Gastrocnemius medialis (tissue), 4 donors: ENCODE measurements at regions not wholly inside any gene's neighbourhood (a gene's known extent, or its start where the extent isn't known, plus 50 kb on each side); places are given as distances from the start of the nearest gene placed in this dataset.

Experiments used
- POLR2A ChIP-seq, 2 donors: fragments of 450-650 bp; IDR thresholded peaks; one replicate each; pipeline ENCODE4 v1.6.1; 2017; ENCODE audit warnings: antibody characterized with exemption in 2 of 2, mild to moderate bottlenecking in 2 of 2, moderate library complexity in 2 of 2
- TF ChIP-seq, protein P1 (sequence below), 5 experiments: fragments of 450-650 bp in 3 of 5; fragments of 200-600 bp in 2 of 5; sonication (generic) in 2 of 5; IDR thresholded peaks in 4 of 5; conservative IDR thresholded peaks in 1 of 5; 1 replicate in 4 of 5; 2 replicates in 1 of 5; pipeline ENCODE4 v1.5.1; 2016 to 2019; ENCODE audit warnings: antibody characterized with exemption in 5 of 5, mild to moderate bottlenecking in 3 of 5, moderate library complexity in 3 of 5

DNA sequence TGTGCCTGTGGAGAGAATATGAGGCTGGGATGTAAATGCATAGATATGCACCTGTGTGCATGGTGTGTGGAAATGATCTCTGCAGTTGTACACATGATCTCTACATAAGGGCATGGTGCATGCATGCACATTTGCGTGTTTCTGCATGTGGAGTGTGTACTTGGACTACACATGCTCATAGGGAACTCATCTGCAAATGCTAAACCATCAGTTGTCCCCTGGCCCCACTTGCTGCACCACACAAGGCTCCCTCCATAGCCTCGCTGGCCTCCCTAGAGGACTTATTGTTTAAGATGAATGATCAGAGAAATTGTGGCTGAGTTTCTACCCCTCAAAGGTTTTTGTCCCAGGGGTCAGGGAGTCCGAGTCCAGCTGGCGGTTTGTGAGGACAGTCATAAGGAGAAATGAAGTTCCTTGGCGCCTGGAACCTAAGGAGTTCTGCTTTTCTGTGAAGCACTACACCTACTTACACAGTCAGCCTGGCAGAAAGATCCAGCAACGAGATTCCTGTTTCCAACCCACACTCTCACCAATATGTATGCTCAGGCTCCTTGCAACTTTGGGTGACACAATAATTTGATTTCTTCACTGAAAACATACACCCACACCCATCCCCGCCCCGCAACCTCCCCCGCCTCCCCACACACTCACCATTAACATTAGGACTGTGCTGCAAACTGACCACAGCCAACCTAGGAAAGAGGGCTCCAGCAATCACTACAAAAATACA, 79.9 kb upstream of the CPEB4 start:
- no peak for TF ChIP-seq POLR2A (IDR thresholded peaks at IDR 0.05)
- TF ChIP-seq, protein P1, sequence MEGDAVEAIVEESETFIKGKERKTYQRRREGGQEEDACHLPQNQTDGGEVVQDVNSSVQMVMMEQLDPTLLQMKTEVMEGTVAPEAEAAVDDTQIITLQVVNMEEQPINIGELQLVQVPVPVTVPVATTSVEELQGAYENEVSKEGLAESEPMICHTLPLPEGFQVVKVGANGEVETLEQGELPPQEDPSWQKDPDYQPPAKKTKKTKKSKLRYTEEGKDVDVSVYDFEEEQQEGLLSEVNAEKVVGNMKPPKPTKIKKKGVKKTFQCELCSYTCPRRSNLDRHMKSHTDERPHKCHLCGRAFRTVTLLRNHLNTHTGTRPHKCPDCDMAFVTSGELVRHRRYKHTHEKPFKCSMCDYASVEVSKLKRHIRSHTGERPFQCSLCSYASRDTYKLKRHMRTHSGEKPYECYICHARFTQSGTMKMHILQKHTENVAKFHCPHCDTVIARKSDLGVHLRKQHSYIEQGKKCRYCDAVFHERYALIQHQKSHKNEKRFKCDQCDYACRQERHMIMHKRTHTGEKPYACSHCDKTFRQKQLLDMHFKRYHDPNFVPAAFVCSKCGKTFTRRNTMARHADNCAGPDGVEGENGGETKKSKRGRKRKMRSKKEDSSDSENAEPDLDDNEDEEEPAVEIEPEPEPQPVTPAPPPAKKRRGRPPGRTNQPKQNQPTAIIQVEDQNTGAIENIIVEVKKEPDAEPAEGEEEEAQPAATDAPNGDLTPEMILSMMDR (IDR thresholded peaks at IDR 0.05 in 4 of 5, conservative IDR thresholded peaks at IDR 0.05 in 1 of 5) = no peak
